ENCODE measurements at regions not wholly inside any gene's neighbourhood (a gene's known extent, or its start where the extent isn't known, plus 50 kb on each side); places are given as distances from the start of the nearest gene placed in this dataset.
"Not testable (repeated sequence)": the region's sequence is repeated elsewhere in the genome, so short reads cannot be mapped to it uniquely, and the experiment has no call there.

- no peaks in the 10 kb centered on the region for H4K20me1 ChIP-seq (ENCODE audit: insufficient read depth, low read length)
- no peak overlapping the region for H3K4me3 ChIP-seq (ENCODE audit: low read depth, low read length, poor library complexity, severe bottlenecking)
- CTCF ChIA-PET (ENCODE audit: unreplicated experiment): no interaction called here
- no peaks in the 10 kb centered on the region for H3K4me1 ChIP-seq (ENCODE audit: insufficient read depth, low read length, poor library complexity, severe bottlenecking)
- H3K27ac ChIP-seq (ENCODE audit: low read depth, low read length, poor library complexity, severe bottlenecking): no peak overlapping the region
- no TSS peak for BruUV-seq (replicated peaks)
- no peak overlapping the region for H2AFZ ChIP-seq (ENCODE audit: low read length)
- no peaks in the 10 kb centered on the region for H3K9me2 ChIP-seq (ENCODE audit: insufficient read depth, low read length)
- POLR2A ChIA-PET: no interaction called here
- no peaks in the 10 kb centered on the region for H3K9me3 ChIP-seq (ENCODE audit: low read length)
- no peak for TF ChIP-seq EZH2phosphoT487 (IDR thresholded peaks at IDR 0.05; ENCODE audit: borderline replicate concordance, low read depth, low read length)
- intact Hi-C loops (cut with micrococcal nuclease; ENCODE audit: unreplicated experiment): no loop called here
- no peaks in the 10 kb centered on the region for H3K79me2 ChIP-seq (ENCODE audit: insufficient read depth, low read depth, low read length)
- DNase-seq (ENCODE audit: low spot score): no peak
- H3K36me3 ChIP-seq (ENCODE audit: insufficient read depth, low read length): no peaks in the 10 kb centered on the region
- H3K4me2 ChIP-seq (ENCODE audit: low read length): no peak overlapping the region
Observed at GRCh38 chr11:81286959-81287358, 1446.7 kb downstream of the FAM181B start.

GRCh38 chr11:81286550-81286949, 1447.1 kb downstream of the FAM181B start:
- Histone ChIP-seq H3K79me2 (ENCODE audit: insufficient read depth, low read depth, low read length) (no peaks in the 10 kb centered on the region), H4K20me1 (ENCODE audit: insufficient read depth, low read length) (no peaks in the 10 kb centered on the region), H2AFZ (ENCODE audit: low read length) (no peak overlapping the region), H3K36me3 (ENCODE audit: insufficient read depth, low read length) (no peaks in the 10 kb centered on the region), H3K9me2 (ENCODE audit: insufficient read depth, low read length) (no peaks in the 10 kb centered on the region), H3K4me1 (ENCODE audit: insufficient read depth, low read length, poor library complexity, severe bottlenecking) (no peaks in the 10 kb centered on the region), H3K4me3 (ENCODE audit: low read depth, low read length, poor library complexity, severe bottlenecking) (no peak overlapping the region), H3K27ac (ENCODE audit: low read depth, low read length, poor library complexity, severe bottlenecking) (no peak overlapping the region), H3K4me2 (ENCODE audit: low read length) (no peak overlapping the region), H3K9me3 (ENCODE audit: low read length) (no peaks in the 10 kb centered on the region)
- TF ChIP-seq, protein P1, sequence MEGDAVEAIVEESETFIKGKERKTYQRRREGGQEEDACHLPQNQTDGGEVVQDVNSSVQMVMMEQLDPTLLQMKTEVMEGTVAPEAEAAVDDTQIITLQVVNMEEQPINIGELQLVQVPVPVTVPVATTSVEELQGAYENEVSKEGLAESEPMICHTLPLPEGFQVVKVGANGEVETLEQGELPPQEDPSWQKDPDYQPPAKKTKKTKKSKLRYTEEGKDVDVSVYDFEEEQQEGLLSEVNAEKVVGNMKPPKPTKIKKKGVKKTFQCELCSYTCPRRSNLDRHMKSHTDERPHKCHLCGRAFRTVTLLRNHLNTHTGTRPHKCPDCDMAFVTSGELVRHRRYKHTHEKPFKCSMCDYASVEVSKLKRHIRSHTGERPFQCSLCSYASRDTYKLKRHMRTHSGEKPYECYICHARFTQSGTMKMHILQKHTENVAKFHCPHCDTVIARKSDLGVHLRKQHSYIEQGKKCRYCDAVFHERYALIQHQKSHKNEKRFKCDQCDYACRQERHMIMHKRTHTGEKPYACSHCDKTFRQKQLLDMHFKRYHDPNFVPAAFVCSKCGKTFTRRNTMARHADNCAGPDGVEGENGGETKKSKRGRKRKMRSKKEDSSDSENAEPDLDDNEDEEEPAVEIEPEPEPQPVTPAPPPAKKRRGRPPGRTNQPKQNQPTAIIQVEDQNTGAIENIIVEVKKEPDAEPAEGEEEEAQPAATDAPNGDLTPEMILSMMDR (conservative IDR thresholded peaks at IDR 0.05; ENCODE audit: low read length): no peak
- TF ChIP-seq EZH2phosphoT487 (IDR thresholded peaks at IDR 0.05; ENCODE audit: borderline replicate concordance, low read depth, low read length): no peak
- no peak for DNase-seq (ENCODE audit: low spot score)
- intact Hi-C loops (cut with micrococcal nuclease; ENCODE audit: unreplicated experiment): no loop called here
- no TSS peak for BruUV-seq (replicated peaks)
- CTCF ChIA-PET (ENCODE audit: unreplicated experiment): no interaction called here
- POLR2A ChIA-PET: no interaction called here

- CTCF ChIA-PET (ENCODE audit: unreplicated experiment); BruUV-seq (replicated peaks); H2AFZ ChIP-seq (ENCODE audit: low read length); H3K4me1 ChIP-seq (ENCODE audit: insufficient read depth, low read length, poor library complexity, severe bottlenecking); H3K9me3 ChIP-seq (ENCODE audit: low read length); H3K27ac ChIP-seq (ENCODE audit: low read depth, low read length, poor library complexity, severe bottlenecking); POLR2A ChIA-PET; intact Hi-C loops (cut with micrococcal nuclease; ENCODE audit: unreplicated experiment); DNase-seq (ENCODE audit: low spot score); H3K36me3 ChIP-seq (ENCODE audit: insufficient read depth, low read length); H3K4me3 ChIP-seq (ENCODE audit: low read depth, low read length, poor library complexity, severe bottlenecking); H3K79me2 ChIP-seq (ENCODE audit: insufficient read depth, low read depth, low read length); H3K4me2 ChIP-seq (ENCODE audit: low read length); H3K9me2 ChIP-seq (ENCODE audit: insufficient read depth, low read length); H4K20me1 ChIP-seq (ENCODE audit: insufficient read depth, low read length): not testable (repeated sequence)
Observed at GRCh38 chr11:81280228-81280627, 1453.4 kb downstream of the FAM181B start.

DNA sequence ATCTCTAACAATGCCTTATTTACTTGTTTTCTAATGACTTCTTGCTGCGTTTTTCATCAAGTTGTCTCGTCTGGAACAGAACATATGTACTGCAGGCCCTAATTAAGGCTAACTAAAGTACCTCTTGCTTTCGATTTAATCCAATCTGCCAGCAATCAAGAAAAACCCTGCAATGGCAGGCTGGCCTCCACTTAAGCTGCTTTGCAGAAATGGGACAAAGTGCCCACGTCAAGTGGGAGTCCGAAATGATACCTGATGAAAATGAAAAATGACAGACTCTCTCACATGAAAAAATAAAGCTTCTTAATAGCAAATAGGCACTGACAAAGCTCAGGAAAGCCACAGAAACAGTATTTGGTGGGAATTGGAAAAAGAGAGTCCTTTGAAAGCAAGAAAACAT, 1454.7 kb downstream of the FAM181B start:
- no peak overlapping the region for H2AFZ ChIP-seq (ENCODE audit: low read length)
- intact Hi-C loops (cut with micrococcal nuclease; ENCODE audit: unreplicated experiment): no loop called here
- TF ChIP-seq, protein P1 (conservative IDR thresholded peaks at IDR 0.05; ENCODE audit: low read length): no peak
- TF ChIP-seq EZH2phosphoT487 (IDR thresholded peaks at IDR 0.05; ENCODE audit: borderline replicate concordance, low read depth, low read length): no peak
- H3K4me1 ChIP-seq (ENCODE audit: insufficient read depth, low read length, poor library complexity, severe bottlenecking): no peaks in the 10 kb centered on the region
- ChIA-PET POLR2A (no interaction called here), CTCF (ENCODE audit: unreplicated experiment) (no interaction called here)
- H3K27ac ChIP-seq (ENCODE audit: low read depth, low read length, poor library complexity, severe bottlenecking): no peak overlapping the region
- no peaks in the 10 kb centered on the region for H3K79me2 ChIP-seq (ENCODE audit: insufficient read depth, low read depth, low read length)
- H3K9me3 ChIP-seq (ENCODE audit: low read length): no peaks in the 10 kb centered on the region
- BruUV-seq (replicated peaks): no TSS peak
- H3K9me2 ChIP-seq (ENCODE audit: insufficient read depth, low read length): no peaks in the 10 kb centered on the region
- no peaks in the 10 kb centered on the region for H4K20me1 ChIP-seq (ENCODE audit: insufficient read depth, low read length)
- DNase-seq (ENCODE audit: low spot score): no peak
- no peak overlapping the region for H3K4me2 ChIP-seq (ENCODE audit: low read length)
- no peaks in the 10 kb centered on the region for H3K36me3 ChIP-seq (ENCODE audit: insufficient read depth, low read length)
- no peak overlapping the region for H3K4me3 ChIP-seq (ENCODE audit: low read depth, low read length, poor library complexity, severe bottlenecking)
